ENCODE measurements at regions not wholly inside any gene's neighbourhood (a gene's known extent, or its start where the extent isn't known, plus 50 kb on each side); places are given as distances from the start of the nearest gene placed in this dataset.

- DNase-seq: no peak
- no peaks in the 10 kb centered on the region for H3K9me3 ChIP-seq
- Mint-ChIP-seq H3K27me3 (ENCODE audit: insufficient read depth, unreplicated experiment) (no peaks in the 10 kb centered on the region), H3K9me3 (ENCODE audit: unreplicated experiment) (no peaks in the 10 kb centered on the region), H3K27ac (ENCODE audit: unreplicated experiment) (no peak overlapping the region), H3K4me3 (ENCODE audit: unreplicated experiment) (peak overlapping the region; percentile 50), H3K36me3 (ENCODE audit: insufficient read depth, unreplicated experiment) (peaks cover 1% of the 10 kb centered on the region), H3K4me1 (ENCODE audit: low read depth, unreplicated experiment) (peaks cover 59% of the 10 kb centered on the region)
- peaks cover 44% of the 10 kb centered on the region for H3K4me1 ChIP-seq
- no TSS peak for BruUV-seq (replicated peaks)
- TF ChIP-seq CTCF (IDR thresholded peaks at IDR 0.05; ENCODE audit: insufficient read depth in 1 of 2, low read depth in 1 of 2, low read length in 1 of 2, severe bottlenecking in 1 of 2, unreplicated experiment in 1 of 2): no peak
- H3K27me3 ChIP-seq (replicated peaks; ENCODE audit: control insufficient read depth, insufficient read depth, low read length): no peaks in the 10 kb centered on the region
- POLR2A ChIA-PET: no interaction called here
- H3K4me3 ChIP-seq (ENCODE audit: low read depth, low read length): no peak overlapping the region
- H3K36me3 ChIP-seq (ENCODE audit: control insufficient read depth, insufficient read depth, low read length): no peaks in the 10 kb centered on the region
- intact Hi-C loops (cut with micrococcal nuclease; ENCODE audit: unreplicated experiment): loop anchor here (5.0 kb wide), 1 partner anchor 95 kb away; no protein-coding TSS in a partner anchor
- CTCF ChIA-PET: no interaction called here
Measured at GRCh38 chr6:139982652-139983295, 608.3 kb upstream of the CITED2 start.

DNA sequence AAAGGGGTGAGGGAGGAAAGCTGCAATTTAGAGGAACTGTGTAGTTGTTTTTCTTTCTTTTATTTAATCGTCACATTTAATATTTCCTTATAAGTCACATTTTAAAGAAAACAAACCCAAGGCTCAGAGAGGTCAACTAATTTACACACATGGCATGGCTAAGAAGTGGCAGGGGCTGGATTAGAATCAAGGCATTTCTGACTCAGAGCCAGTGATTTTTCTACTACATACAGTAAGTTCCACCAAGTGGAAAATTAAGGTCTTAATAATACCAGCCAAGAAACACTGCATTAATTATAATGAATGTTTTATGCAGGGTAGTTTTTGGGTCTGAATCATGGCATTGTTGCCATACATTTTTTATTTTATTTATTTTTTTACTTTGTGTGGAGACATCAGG, 607.7 kb upstream of the CITED2 start:
- no peaks in the 10 kb centered on the region for H3K27me3 Mint-ChIP-seq (ENCODE audit: insufficient read depth, unreplicated experiment)
- H3K4me1 ChIP-seq: peaks cover 49% of the 10 kb centered on the region
- H3K27me3 ChIP-seq (replicated peaks; ENCODE audit: control insufficient read depth, insufficient read depth, low read length): no peaks in the 10 kb centered on the region
- BruUV-seq (replicated peaks): no TSS peak
- no peak overlapping the region for H3K27ac Mint-ChIP-seq (ENCODE audit: unreplicated experiment)
- peaks cover 65% of the 10 kb centered on the region for H3K4me1 Mint-ChIP-seq (ENCODE audit: low read depth, unreplicated experiment)
- H3K9me3 ChIP-seq: no peaks in the 10 kb centered on the region
- intact Hi-C loops (cut with micrococcal nuclease; ENCODE audit: unreplicated experiment): loop anchor here (5.0 kb wide), 1 partner anchor 95 kb away; no protein-coding TSS in a partner anchor
- H3K4me3 Mint-ChIP-seq (ENCODE audit: unreplicated experiment): peak overlapping the region; percentile 50
- TF ChIP-seq CTCF (IDR thresholded peaks at IDR 0.05; ENCODE audit: insufficient read depth in 1 of 2, low read depth in 1 of 2, low read length in 1 of 2, severe bottlenecking in 1 of 2, unreplicated experiment in 1 of 2): no peak
- ChIA-PET CTCF (no interaction called here), POLR2A (no interaction called here)
- H3K9me3 Mint-ChIP-seq (ENCODE audit: unreplicated experiment): no peaks in the 10 kb centered on the region
- DNase-seq: no peak
- H3K36me3 ChIP-seq (ENCODE audit: control insufficient read depth, insufficient read depth, low read length): no peaks in the 10 kb centered on the region
- H3K36me3 Mint-ChIP-seq (ENCODE audit: insufficient read depth, unreplicated experiment): peaks cover 4% of the 10 kb centered on the region
- no peak overlapping the region for H3K4me3 ChIP-seq (ENCODE audit: low read depth, low read length)

DNA sequence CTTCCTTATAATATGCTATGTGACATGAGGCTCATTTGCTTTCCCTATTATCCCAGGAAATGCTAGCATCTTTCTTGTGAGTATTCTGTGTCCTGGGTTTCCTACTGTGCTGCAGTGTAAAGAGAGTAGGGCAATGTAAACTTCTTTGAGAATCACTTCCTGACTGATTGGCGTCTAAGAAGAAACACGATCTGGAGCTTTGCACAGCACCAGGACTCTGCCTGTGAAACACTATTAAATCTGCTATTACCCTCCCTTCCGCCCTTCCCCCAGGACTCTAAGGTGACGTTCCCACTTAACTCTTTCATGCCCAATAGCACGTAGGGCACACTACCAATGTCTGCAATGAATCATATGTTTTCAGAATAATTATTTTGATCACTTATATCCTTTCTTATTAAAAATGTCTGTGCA, 607.3 kb upstream of the CITED2 start:
- Histone ChIP-seq H3K4me1 (peaks cover 49% of the 10 kb centered on the region), H3K36me3 (ENCODE audit: control insufficient read depth, insufficient read depth, low read length) (no peaks in the 10 kb centered on the region), H3K9me3 (no peaks in the 10 kb centered on the region), H3K4me3 (ENCODE audit: low read depth, low read length) (no peak overlapping the region), H3K27me3 (replicated peaks; ENCODE audit: control insufficient read depth, insufficient read depth, low read length) (no peaks in the 10 kb centered on the region)
- no peaks in the 10 kb centered on the region for H3K27me3 Mint-ChIP-seq (ENCODE audit: insufficient read depth, unreplicated experiment)
- CTCF ChIA-PET: no interaction called here
- no peaks in the 10 kb centered on the region for H3K9me3 Mint-ChIP-seq (ENCODE audit: unreplicated experiment)
- H3K4me1 Mint-ChIP-seq (ENCODE audit: low read depth, unreplicated experiment): peaks cover 65% of the 10 kb centered on the region
- peaks cover 4% of the 10 kb centered on the region for H3K36me3 Mint-ChIP-seq (ENCODE audit: insufficient read depth, unreplicated experiment)
- H3K4me3 Mint-ChIP-seq (ENCODE audit: unreplicated experiment): peak overlapping the region; percentile 23
- TF ChIP-seq CTCF (IDR thresholded peaks at IDR 0.05; ENCODE audit: insufficient read depth in 1 of 2, low read depth in 1 of 2, low read length in 1 of 2, severe bottlenecking in 1 of 2, unreplicated experiment in 1 of 2): no peak
- no TSS peak for BruUV-seq (replicated peaks)
- DNase-seq: peak; percentile 40 to 59
- H3K27ac Mint-ChIP-seq (ENCODE audit: unreplicated experiment): no peak overlapping the region
- POLR2A ChIA-PET: no interaction called here
- intact Hi-C loops (cut with micrococcal nuclease; ENCODE audit: unreplicated experiment): loop anchor here (5.0 kb wide), 1 partner anchor 94 kb away; no protein-coding TSS in a partner anchor
